Body of pancreas (tissue), 4 donors: ENCODE measurements at regions not wholly inside any gene's neighbourhood (a gene's known extent, or its start where the extent isn't known, plus 50 kb on each side); places are given as distances from the start of the nearest gene placed in this dataset.

Experiments used
- ATAC-seq: fragments of 150-250 bp; one replicate; pipeline ENCODE4 v1.9.1; 2016
- DNase-seq, 4 donors: peaks; one replicate each; pipeline ENCODE4 v3.0.0-alpha.2; 2019
- H3K27ac ChIP-seq, 4 donors: fragments of 200-600 bp; sonication (generic); 1 replicate in 3 of 4; 2 replicates in 1 of 4; pipeline versions ENCODE4 v1.5.1 to v1.6.1; 2016 to 2019; ENCODE audit warnings: mild to moderate bottlenecking in 1 of 4, mixed read lengths in 1 of 4, moderate library complexity in 1 of 4
- H3K27me3 ChIP-seq, 2 donors: fragments of 200-600 bp; sonication (generic); one replicate each; pipeline ENCODE4 v1.6.0; 2016; ENCODE audit warnings: mild to moderate bottlenecking in 1 of 2
- H3K36me3 ChIP-seq, 2 donors: fragments of 200-600 bp; sonication (generic); replicated peaks in 1 of 2; 2 replicates each; pipeline ENCODE4 v1.5.1; 2016; ENCODE audit warnings: low read depth in 2 of 2; ENCODE audit not compliant: insufficient read depth in 1 of 2
- H3K4me1 ChIP-seq: fragments of 200-600 bp; sonication (generic); one replicate; pipeline ENCODE4 v1.6.0; 2016
- H3K4me3 ChIP-seq, 2 donors: fragments of 200-600 bp; sonication (generic); 1 replicate in 1 of 2; 2 replicates in 1 of 2; pipeline ENCODE4 v1.5.1; 2016 to 2019
- H3K9me3 ChIP-seq, 3 donors: fragments of 200-600 bp; sonication (generic); 1 replicate in 2 of 3; 2 replicates in 1 of 3; pipeline ENCODE4 v1.5.1; 2016
- POLR2A ChIP-seq, 3 donors: fragments of 450-650 bp; IDR thresholded peaks; one replicate each; pipeline ENCODE4 v1.6.1; 2016; ENCODE audit warnings: antibody characterized with exemption in 3 of 3, mild to moderate bottlenecking in 2 of 3
- WGBS, 2 donors: methylation state at CpG; one replicate each; pipeline ENCODE4 v1.1.5; 2017; 5-methylcytosine and 5-hydroxymethylcytosine counted together
- intact Hi-C: fragments of 100-400 bp; cut with DNase I; formaldehyde crosslinking; loops from one replicate; pipeline ENCODE4 v1.15.1; 2023
- TF ChIP-seq, protein P1 (sequence below), 7 experiments: fragments of 450-650 bp in 4 of 7; fragments of 200-600 bp in 3 of 7; sonication (generic) in 3 of 7; IDR thresholded peaks; one replicate each; pipeline ENCODE4 v1.5.1; 2016 to 2019; ENCODE audit warnings: antibody characterized with exemption in 7 of 7

DNA sequence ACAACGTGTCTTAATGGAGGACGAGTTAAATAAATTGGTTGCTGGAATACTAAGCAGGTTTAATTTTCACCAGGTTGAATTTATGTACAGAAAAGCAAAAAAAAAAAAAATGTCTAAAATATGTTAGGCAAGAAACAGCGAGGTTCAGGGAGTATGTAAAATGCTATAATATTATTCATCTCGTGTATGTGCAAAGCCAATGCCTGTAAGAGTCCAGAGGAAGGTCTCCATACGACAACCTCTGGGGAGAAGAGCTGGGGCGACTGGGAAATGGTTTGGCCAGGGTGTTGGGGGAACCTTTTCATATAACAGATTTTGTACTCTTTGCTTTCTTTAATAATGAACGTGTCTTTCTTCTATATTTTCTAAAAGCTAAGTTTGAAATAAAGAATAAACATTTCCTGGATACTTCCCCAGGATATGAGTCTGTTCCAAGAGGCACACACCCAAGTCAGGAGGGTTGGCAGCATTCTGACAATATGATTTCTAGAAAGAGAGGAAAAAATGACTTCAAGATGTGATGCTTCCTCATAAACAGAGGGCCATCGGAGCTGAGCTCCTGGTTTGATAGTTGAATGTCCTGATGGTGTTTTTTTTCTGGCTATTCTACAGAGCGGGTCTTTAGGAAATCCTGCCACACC lies 208.6 kb upstream of the MGMT start:
- no peak for ATAC-seq
- 41 to 46% methylated on average over 9 of the region's 9 CpGs for WGBS, 2 donors
- DNase-seq: no peak

DNA sequence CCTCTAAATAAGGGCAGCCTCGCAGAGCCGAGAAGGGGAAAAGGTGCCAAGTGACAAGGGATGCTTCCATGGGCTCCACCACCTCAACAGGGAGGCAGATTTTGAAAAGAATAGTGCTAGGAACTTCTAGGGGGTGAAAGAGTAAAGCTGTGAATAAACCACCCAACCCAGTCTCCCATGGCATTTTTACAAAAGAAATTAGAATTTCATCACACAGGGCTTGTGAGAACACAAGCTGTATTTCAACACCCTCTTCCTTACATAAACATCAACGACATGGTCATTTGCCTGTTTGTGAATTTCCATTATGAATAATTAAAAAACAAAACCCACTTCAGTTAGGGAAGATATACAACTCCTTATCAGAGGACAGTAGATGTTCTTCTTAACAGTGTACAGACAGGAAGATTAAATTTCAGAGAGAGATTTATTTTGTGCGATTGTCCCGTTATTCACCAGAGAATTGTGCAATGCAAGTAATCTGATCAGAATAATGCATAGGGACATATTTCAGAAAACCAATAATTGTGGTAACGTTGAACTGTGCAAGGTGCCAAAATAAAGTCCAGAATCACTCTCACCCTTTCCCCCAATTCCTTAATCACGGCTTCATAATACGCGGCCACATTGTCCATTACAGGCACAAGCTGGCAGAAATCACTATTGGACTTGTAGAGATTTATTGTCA lies 207.8 kb upstream of the MGMT start:
- TF ChIP-seq POLR2A (IDR thresholded peaks at IDR 0.05): no peak
- TF ChIP-seq, protein P1, sequence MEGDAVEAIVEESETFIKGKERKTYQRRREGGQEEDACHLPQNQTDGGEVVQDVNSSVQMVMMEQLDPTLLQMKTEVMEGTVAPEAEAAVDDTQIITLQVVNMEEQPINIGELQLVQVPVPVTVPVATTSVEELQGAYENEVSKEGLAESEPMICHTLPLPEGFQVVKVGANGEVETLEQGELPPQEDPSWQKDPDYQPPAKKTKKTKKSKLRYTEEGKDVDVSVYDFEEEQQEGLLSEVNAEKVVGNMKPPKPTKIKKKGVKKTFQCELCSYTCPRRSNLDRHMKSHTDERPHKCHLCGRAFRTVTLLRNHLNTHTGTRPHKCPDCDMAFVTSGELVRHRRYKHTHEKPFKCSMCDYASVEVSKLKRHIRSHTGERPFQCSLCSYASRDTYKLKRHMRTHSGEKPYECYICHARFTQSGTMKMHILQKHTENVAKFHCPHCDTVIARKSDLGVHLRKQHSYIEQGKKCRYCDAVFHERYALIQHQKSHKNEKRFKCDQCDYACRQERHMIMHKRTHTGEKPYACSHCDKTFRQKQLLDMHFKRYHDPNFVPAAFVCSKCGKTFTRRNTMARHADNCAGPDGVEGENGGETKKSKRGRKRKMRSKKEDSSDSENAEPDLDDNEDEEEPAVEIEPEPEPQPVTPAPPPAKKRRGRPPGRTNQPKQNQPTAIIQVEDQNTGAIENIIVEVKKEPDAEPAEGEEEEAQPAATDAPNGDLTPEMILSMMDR (IDR thresholded peaks at IDR 0.05): no peak
- H3K27ac ChIP-seq: no peak overlapping the region
- DNase-seq (no peak), ATAC-seq (no peak)
- intact Hi-C loops: no loop called here
- no peaks in the 10 kb centered on the region for H3K9me3 ChIP-seq
- no peaks in the 10 kb centered on the region for H3K36me3 ChIP-seq
- 67 to 71% methylated on average over 9 of the region's 9 CpGs for WGBS, 2 donors
- H3K4me1 ChIP-seq: no peaks in the 10 kb centered on the region
- no peaks in the 10 kb centered on the region for H3K27me3 ChIP-seq
- H3K4me3 ChIP-seq: no peak overlapping the region

More for the DNA sequence above, 208.6 kb upstream of the MGMT start:
- Histone ChIP-seq H3K9me3 (no peaks in the 10 kb centered on the region), H3K36me3 (no peaks in the 10 kb centered on the region), H3K4me3 (no peak overlapping the region), H3K4me1 (no peaks in the 10 kb centered on the region), H3K27me3 (no peaks in the 10 kb centered on the region), H3K27ac (no peak overlapping the region)
- intact Hi-C loops: no loop called here
- TF ChIP-seq, protein P1 (IDR thresholded peaks at IDR 0.05): no peak

DNA sequence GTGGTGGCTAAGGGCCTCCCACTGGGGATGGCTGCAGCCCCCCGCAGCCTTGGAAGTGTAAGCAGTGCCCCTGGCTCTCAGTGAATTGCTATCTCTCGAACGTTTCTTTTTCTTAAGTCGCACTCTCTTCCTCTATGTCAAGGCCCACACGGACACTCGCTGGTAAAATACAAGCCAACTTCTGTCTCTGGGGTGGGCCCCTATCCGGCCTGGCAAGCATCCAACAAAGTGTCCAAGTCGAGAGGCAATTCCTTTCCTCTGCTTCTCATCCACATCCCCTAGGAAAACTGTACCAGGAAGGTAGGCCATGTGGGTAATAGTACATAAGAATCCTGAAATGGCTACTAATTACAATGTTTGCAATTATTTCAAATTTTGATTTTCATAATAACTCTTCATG lies 194.9 kb upstream of the MGMT start:
- Histone ChIP-seq H3K27ac (no peak overlapping the region), H3K9me3 (no peaks in the 10 kb centered on the region), H3K4me3 (no peak overlapping the region), H3K27me3 (no peaks in the 10 kb centered on the region), H3K36me3 (no peaks in the 10 kb centered on the region), H3K4me1 (no peaks in the 10 kb centered on the region)
- TF ChIP-seq, protein P1 (IDR thresholded peaks at IDR 0.05): no peak
- TF ChIP-seq POLR2A (IDR thresholded peaks at IDR 0.05): no peak
- ATAC-seq (no peak), DNase-seq (no peak)
- intact Hi-C loops: no loop called here
- 52 to 61% methylated on average over 8 of the region's 8 CpGs for WGBS, 2 donors

DNA sequence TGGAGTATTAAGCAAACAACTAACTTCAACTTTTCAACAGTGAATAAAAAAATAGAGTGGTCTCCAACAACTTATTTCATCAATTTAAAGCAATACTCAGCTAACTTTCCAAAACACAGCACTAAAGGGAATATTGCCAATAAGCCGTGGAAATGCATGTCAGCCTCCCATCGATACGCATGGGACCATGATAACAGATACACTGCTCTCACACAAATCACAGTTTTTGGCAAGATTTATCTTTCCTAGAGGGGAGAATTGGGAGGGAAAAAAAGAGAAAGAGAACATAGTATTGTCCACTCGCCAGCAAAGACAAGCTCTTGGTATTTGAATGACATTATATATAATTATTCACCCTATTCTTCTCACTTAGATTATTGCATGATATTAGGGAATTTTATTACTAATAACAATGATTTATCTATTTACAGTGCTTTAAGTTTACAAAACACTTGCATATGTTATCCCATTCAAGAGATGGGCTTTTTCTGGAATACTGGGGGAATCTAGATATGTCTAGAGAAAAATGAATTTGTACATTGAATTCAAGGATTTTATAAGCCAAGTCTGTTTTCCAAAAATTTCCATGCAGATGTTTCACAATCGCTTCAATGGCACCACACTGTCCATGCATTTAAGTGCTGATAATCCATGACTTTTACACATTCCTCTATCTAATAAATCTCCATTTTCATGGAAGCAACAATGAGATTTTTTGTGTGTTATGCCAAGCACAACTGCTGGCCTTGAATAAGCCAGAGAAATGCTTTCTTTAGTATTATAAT lies 194.0 kb upstream of the MGMT start:
- 81 to 84% methylated on average over 5 of the region's 5 CpGs for WGBS, 2 donors
- TF ChIP-seq, protein P1 (IDR thresholded peaks at IDR 0.05): no peak
- TF ChIP-seq POLR2A (IDR thresholded peaks at IDR 0.05): no peak
- no peak for DNase-seq

More for the DNA sequence above, 194.0 kb upstream of the MGMT start:
- no peaks in the 10 kb centered on the region for H3K27me3 ChIP-seq
- H3K4me1 ChIP-seq: no peaks in the 10 kb centered on the region
- no peaks in the 10 kb centered on the region for H3K9me3 ChIP-seq
- intact Hi-C loops: no loop called here
- H3K27ac ChIP-seq: no peak overlapping the region
- no peak overlapping the region for H3K4me3 ChIP-seq
- H3K36me3 ChIP-seq: no peaks in the 10 kb centered on the region
- no peak for ATAC-seq
